NCI-H128 (cell line): ENCODE measurements at regions not wholly inside any gene's neighbourhood (a gene's known extent, or its start where the extent isn't known, plus 50 kb on each side); places are given as distances from the start of the nearest gene placed in this dataset.

Source experiments
- DNase-seq: peaks from one replicate; lab custom pipeline; 2025; ENCODE audit not compliant: unreplicated experiment; lab: John Stamatoyannopoulos, UW

- DNase-seq, result no peak
Measured at GRCh38 chr16:66267292-66268014, 99.0 kb upstream of the CDH5 start.

- no peak for DNase-seq
Measured at GRCh38 chr16:66266436-66267291, 99.8 kb upstream of the CDH5 start.

GRCh38 chr16:66265556-66266141, 100.8 kb upstream of the CDH5 start:
- no peak for DNase-seq

- no peak for DNase-seq
Measured at GRCh38 chr16:66265048-66265415, 101.5 kb upstream of the CDH5 start.

- no peak for DNase-seq
Measured at GRCh38 chr16:66264311-66265047, 102.0 kb upstream of the CDH5 start.

- DNase-seq, result no peak
Measured at GRCh38 chr16:66263973-66264310, 102.5 kb upstream of the CDH5 start.

- no peak for DNase-seq
Measured at GRCh38 chr16:66263168-66263972, 103.1 kb upstream of the CDH5 start.

GRCh38 chr16:66262253-66263167, 104.0 kb upstream of the CDH5 start:
- no peak for DNase-seq

GRCh38 chr16:66261826-66262225, 104.7 kb upstream of the CDH5 start:
- no peak for DNase-seq

GRCh38 chr16:66260522-66261254, 105.8 kb upstream of the CDH5 start:
- no peak for DNase-seq

GRCh38 chr16:66258916-66259845, 107.3 kb upstream of the CDH5 start:
- no peak for DNase-seq

GRCh38 chr16:66256919-66257318, 109.6 kb upstream of the CDH5 start:
- no peak for DNase-seq

GRCh38 chr16:66255647-66256046, 110.8 kb upstream of the CDH5 start:
- DNase-seq, result no peak

- no peak for DNase-seq
Measured at GRCh38 chr16:66254751-66255150, 111.7 kb upstream of the CDH5 start.

GRCh38 chr16:66254106-66254505, 112.4 kb upstream of the CDH5 start:
- no peak for DNase-seq

GRCh38 chr16:66251476-66252160, 114.9 kb upstream of the CDH5 start:
- DNase-seq, result no peak

GRCh38 chr16:66250686-66251431, 115.6 kb upstream of the CDH5 start:
- no peak for DNase-seq
